Uterus (tissue), 2 donors: ENCODE measurements at regions not wholly inside any gene's neighbourhood (a gene's known extent, or its start where the extent isn't known, plus 50 kb on each side); places are given as distances from the start of the nearest gene placed in this dataset.

Experiments
- CTCF ChIP-seq, 4 experiments: fragments of 200-600 bp in 2 of 4; fragments of 450-650 bp in 2 of 4; sonication (generic) in 2 of 4; IDR thresholded peaks; one replicate each; pipeline ENCODE4 v1.5.1; 2016 to 2019; ENCODE audit warnings: antibody characterized with exemption in 4 of 4, mild to moderate bottlenecking in 2 of 4, moderate library complexity in 1 of 4
- POLR2A ChIP-seq, 2 donors: fragments of 450-650 bp; IDR thresholded peaks; one replicate each; pipeline ENCODE4 v1.6.1; 2016; ENCODE audit warnings: antibody characterized with exemption in 2 of 2, mild to moderate bottlenecking in 1 of 2, moderate library complexity in 1 of 2

GRCh38 chrX:95903975-95904374, 780.7 kb upstream of the DIAPH2 start:
- TF ChIP-seq CTCF (IDR thresholded peaks at IDR 0.05): no peak
- no peak for TF ChIP-seq POLR2A (IDR thresholded peaks at IDR 0.05)
